ENCODE measurements at regions not wholly inside any gene's neighbourhood (a gene's known extent, or its start where the extent isn't known, plus 50 kb on each side); places are given as distances from the start of the nearest gene placed in this dataset.

DNA sequence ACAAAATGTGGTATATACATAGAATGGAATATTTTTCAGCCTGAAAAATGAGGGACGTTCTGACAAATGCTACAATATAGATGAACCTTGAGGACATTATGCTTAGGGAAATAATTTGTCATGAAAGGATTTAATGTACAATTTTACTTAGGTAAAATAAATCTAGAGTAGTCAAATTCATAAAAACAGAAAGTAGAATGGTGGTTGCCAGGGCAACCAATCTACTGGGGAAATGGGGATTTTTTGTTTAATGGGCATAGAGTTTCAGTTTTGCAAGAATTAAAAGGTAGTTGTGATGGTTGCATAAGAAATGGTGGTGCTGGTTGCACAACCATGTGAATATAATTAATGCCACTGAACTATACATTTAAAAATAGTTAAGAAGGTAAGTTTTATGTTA, 296.0 kb upstream of the SP4 start:
- Histone ChIP-seq H3K36me3 (replicated peaks in 1 of 2; ENCODE audit: control insufficient read depth in 1 of 2, insufficient read depth in 2 of 2, low read length in 2 of 2) (no peaks in the 10 kb centered on the region), H3K9me3 (replicated peaks in 1 of 2; ENCODE audit: control insufficient read depth in 1 of 2, insufficient read depth in 1 of 2, low read length in 2 of 2) (peaks cover 8 to 12% of the 10 kb centered on the region in 2 donors), H3K4me2 (replicated peaks; ENCODE audit: extremely low read depth, low read length, poor library complexity, severe bottlenecking) (no peak overlapping the region), H4K20me1 (ENCODE audit: insufficient read depth, low read length) (no peaks in the 10 kb centered on the region), H2AFZ (ENCODE audit: insufficient read depth, low read depth, low read length, poor library complexity, severe bottlenecking) (no peak overlapping the region), H3K9ac (ENCODE audit: insufficient read depth, low read length, poor library complexity, severe bottlenecking) (no peak overlapping the region), H3K27ac (ENCODE audit: low read depth in 1 of 2, low read length in 2 of 2) (no peak overlapping the region), H3K79me2 (ENCODE audit: insufficient read depth, low read length) (no peaks in the 10 kb centered on the region), H3K4me3 (replicated peaks in 1 of 3; ENCODE audit: low read depth in 2 of 3, low read length in 3 of 3) (no peak overlapping the region), H3K4me1 (ENCODE audit: control insufficient read depth in 1 of 2, insufficient read depth in 2 of 2, low read length in 2 of 2) (no peaks in the 10 kb centered on the region), H3K27me3 (ENCODE audit: control insufficient read depth in 2 of 2, insufficient read depth in 2 of 2, low read length in 2 of 2) (no peaks in the 10 kb centered on the region)
- intact Hi-C loops (cut with micrococcal nuclease), result no loop called here
- TF ChIP-seq, protein P1, sequence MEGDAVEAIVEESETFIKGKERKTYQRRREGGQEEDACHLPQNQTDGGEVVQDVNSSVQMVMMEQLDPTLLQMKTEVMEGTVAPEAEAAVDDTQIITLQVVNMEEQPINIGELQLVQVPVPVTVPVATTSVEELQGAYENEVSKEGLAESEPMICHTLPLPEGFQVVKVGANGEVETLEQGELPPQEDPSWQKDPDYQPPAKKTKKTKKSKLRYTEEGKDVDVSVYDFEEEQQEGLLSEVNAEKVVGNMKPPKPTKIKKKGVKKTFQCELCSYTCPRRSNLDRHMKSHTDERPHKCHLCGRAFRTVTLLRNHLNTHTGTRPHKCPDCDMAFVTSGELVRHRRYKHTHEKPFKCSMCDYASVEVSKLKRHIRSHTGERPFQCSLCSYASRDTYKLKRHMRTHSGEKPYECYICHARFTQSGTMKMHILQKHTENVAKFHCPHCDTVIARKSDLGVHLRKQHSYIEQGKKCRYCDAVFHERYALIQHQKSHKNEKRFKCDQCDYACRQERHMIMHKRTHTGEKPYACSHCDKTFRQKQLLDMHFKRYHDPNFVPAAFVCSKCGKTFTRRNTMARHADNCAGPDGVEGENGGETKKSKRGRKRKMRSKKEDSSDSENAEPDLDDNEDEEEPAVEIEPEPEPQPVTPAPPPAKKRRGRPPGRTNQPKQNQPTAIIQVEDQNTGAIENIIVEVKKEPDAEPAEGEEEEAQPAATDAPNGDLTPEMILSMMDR (IDR thresholded peaks at IDR 0.05), result no peak
- H3K27me3 Mint-ChIP-seq (ENCODE audit: low read depth in 3 of 3), result peaks cover 0 to 2% (median 2%) of the 10 kb centered on the region in 3 donors
- no peak for DNase-seq
- peaks cover 4% of the 10 kb centered on the region for H3K4me1 Mint-ChIP-seq
- no peak overlapping the region for H3K4me3 Mint-ChIP-seq
- H3K36me3 Mint-ChIP-seq, result no peaks in the 10 kb centered on the region
- no peak overlapping the region for H3K27ac Mint-ChIP-seq
- no CpG with 5 or more reads among the region's 1 CpG for WGBS (ENCODE audit: insufficient coverage)
- H3K9me3 Mint-ChIP-seq, result peaks cover 2 to 20% (median 13%) of the 10 kb centered on the region in 7 donors

DNA sequence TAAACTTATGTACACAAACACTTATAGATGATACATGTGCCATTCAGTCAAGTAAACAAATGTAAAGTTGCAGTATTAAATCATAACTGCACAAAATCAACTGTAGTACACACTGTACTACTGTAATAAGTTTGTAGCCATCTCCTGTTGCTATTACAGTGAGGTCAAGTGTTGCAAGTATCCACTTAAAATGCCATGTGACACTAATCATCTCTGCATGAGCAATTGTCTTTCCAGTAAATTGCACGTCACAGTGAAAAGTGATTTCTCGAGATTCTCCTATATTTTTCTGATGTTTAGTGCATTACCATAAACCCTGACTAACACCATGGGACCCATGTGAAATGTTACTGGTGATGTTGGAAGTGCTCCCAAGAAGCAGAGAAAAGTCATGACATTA, 293.3 kb upstream of the SP4 start:
- Mint-ChIP-seq H3K27ac (no peak overlapping the region), H3K9me3 (peaks cover 2 to 25% (median 13%) of the 10 kb centered on the region in 7 donors), H3K4me1 (peaks cover 4% of the 10 kb centered on the region), H3K27me3 (ENCODE audit: low read depth in 3 of 3) (no peaks in the 10 kb centered on the region), H3K4me3 (no peak overlapping the region), H3K36me3 (no peaks in the 10 kb centered on the region)
- no peak overlapping the region for H2AFZ ChIP-seq (ENCODE audit: insufficient read depth, low read depth, low read length, poor library complexity, severe bottlenecking)
- TF ChIP-seq, protein P1 (IDR thresholded peaks at IDR 0.05), result no peak
- no CpG with 5 or more reads among the region's 2 CpGs for WGBS (ENCODE audit: insufficient coverage)
- no peak for DNase-seq
- H3K36me3 ChIP-seq (replicated peaks in 1 of 2; ENCODE audit: control insufficient read depth in 1 of 2, insufficient read depth in 2 of 2, low read length in 2 of 2), result no peaks in the 10 kb centered on the region
- H4K20me1 ChIP-seq (ENCODE audit: insufficient read depth, low read length), result no peaks in the 10 kb centered on the region
- H3K79me2 ChIP-seq (ENCODE audit: insufficient read depth, low read length), result no peaks in the 10 kb centered on the region
- H3K4me1 ChIP-seq (ENCODE audit: control insufficient read depth in 1 of 2, insufficient read depth in 2 of 2, low read length in 2 of 2), result no peaks in the 10 kb centered on the region
- no peak overlapping the region for H3K4me2 ChIP-seq (replicated peaks; ENCODE audit: extremely low read depth, low read length, poor library complexity, severe bottlenecking)
- H3K27ac ChIP-seq (ENCODE audit: low read depth in 1 of 2, low read length in 2 of 2), result no peak overlapping the region
- H3K27me3 ChIP-seq (ENCODE audit: control insufficient read depth in 2 of 2, insufficient read depth in 2 of 2, low read length in 2 of 2), result no peaks in the 10 kb centered on the region
- H3K9ac ChIP-seq (ENCODE audit: insufficient read depth, low read length, poor library complexity, severe bottlenecking), result no peak overlapping the region
- H3K4me3 ChIP-seq (replicated peaks in 1 of 3; ENCODE audit: low read depth in 2 of 3, low read length in 3 of 3), result no peak overlapping the region
- intact Hi-C loops (cut with micrococcal nuclease), result no loop called here
- H3K9me3 ChIP-seq (replicated peaks in 1 of 2; ENCODE audit: control insufficient read depth in 1 of 2, insufficient read depth in 1 of 2, low read length in 2 of 2), result peaks cover 8 to 12% of the 10 kb centered on the region in 2 donors

Data from CD14-positive monocyte (primary cell).